ENCODE measurements at regions not wholly inside any gene's neighbourhood (a gene's known extent, or its start where the extent isn't known, plus 50 kb on each side); places are given as distances from the start of the nearest gene placed in this dataset.

DNA sequence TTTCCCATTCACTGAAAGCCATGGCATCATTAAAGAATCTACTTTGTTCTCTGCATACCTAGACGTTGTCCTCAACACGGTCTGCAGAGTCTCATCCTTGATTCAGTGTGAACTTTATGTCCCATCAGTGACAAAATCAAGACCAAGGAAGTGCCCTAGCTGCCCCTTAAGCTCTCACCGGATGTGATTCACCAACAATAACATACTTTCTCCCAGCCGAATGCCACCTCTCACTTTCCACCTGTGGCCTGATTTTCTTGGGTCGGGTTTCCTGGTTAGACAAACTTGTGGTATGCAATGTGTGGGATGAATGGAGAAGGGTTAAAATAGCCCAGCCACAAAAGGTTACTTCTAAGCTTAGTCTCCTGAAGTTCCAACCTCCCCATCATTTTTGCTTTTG lies 145.3 kb upstream of the PAPPA start:
- CTCF ChIA-PET, result no interaction called here
- no peaks in the 10 kb centered on the region for H3K9me3 ChIP-seq
- no peaks in the 10 kb centered on the region for H4K20me1 ChIP-seq (ENCODE audit: insufficient read depth)
- 0 out of 2 replicates have a peak overlapping the region, but pooled peaks have one; percentile 3 for H3K4me2 ChIP-seq
- no peaks in the 10 kb centered on the region for H3K36me3 ChIP-seq (replicated peaks in 1 of 2; ENCODE audit: control insufficient read depth in 1 of 2, insufficient read depth in 2 of 2, low read length in 1 of 2)
- peak; percentile 68; the same call in 1 of the 2 replicates for TF ChIP-seq TEAD4 (IDR thresholded peaks at IDR 0.05; ENCODE audit: borderline replicate concordance, insufficient read depth)
- TF ChIP-seq POLR2AphosphoS5 (IDR thresholded peaks at IDR 0.05; ENCODE audit: low read depth, low read length), result no peak; the same call in 1 of the 2 replicates
- TF ChIP-seq RFX5 (IDR thresholded peaks at IDR 0.05; ENCODE audit: low read length), result no peak
- TF ChIP-seq, protein P1, sequence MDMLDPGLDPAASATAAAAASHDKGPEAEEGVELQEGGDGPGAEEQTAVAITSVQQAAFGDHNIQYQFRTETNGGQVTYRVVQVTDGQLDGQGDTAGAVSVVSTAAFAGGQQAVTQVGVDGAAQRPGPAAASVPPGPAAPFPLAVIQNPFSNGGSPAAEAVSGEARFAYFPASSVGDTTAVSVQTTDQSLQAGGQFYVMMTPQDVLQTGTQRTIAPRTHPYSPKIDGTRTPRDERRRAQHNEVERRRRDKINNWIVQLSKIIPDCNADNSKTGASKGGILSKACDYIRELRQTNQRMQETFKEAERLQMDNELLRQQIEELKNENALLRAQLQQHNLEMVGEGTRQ (IDR thresholded peaks at IDR 0.05; ENCODE audit: borderline replicate concordance, low read depth, low read length), result no peak
- TF ChIP-seq MEF2A (IDR thresholded peaks at IDR 0.05; ENCODE audit: borderline replicate concordance, low read depth), result peak; percentile 46; the same call in 1 of the 2 replicates
- TF ChIP-seq, protein P2, sequence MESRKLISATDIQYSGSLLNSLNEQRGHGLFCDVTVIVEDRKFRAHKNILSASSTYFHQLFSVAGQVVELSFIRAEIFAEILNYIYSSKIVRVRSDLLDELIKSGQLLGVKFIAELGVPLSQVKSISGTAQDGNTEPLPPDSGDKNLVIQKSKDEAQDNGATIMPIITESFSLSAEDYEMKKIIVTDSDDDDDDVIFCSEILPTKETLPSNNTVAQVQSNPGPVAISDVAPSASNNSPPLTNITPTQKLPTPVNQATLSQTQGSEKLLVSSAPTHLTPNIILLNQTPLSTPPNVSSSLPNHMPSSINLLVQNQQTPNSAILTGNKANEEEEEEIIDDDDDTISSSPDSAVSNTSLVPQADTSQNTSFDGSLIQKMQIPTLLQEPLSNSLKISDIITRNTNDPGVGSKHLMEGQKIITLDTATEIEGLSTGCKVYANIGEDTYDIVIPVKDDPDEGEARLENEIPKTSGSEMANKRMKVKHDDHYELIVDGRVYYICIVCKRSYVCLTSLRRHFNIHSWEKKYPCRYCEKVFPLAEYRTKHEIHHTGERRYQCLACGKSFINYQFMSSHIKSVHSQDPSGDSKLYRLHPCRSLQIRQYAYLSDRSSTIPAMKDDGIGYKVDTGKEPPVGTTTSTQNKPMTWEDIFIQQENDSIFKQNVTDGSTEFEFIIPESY (IDR thresholded peaks at IDR 0.05; ENCODE audit: borderline replicate concordance, low read depth), result peak; percentile 22; the same call in 1 of the 2 replicates
- TF ChIP-seq FOXM1 (IDR thresholded peaks at IDR 0.05; ENCODE audit: low read depth), result 0 out of 2 replicates have a peak, but pooled peaks have one; percentile 41
- TF ChIP-seq TCF12 (IDR thresholded peaks at IDR 0.05), result peak; percentile 94
- TF ChIP-seq, protein P3, sequence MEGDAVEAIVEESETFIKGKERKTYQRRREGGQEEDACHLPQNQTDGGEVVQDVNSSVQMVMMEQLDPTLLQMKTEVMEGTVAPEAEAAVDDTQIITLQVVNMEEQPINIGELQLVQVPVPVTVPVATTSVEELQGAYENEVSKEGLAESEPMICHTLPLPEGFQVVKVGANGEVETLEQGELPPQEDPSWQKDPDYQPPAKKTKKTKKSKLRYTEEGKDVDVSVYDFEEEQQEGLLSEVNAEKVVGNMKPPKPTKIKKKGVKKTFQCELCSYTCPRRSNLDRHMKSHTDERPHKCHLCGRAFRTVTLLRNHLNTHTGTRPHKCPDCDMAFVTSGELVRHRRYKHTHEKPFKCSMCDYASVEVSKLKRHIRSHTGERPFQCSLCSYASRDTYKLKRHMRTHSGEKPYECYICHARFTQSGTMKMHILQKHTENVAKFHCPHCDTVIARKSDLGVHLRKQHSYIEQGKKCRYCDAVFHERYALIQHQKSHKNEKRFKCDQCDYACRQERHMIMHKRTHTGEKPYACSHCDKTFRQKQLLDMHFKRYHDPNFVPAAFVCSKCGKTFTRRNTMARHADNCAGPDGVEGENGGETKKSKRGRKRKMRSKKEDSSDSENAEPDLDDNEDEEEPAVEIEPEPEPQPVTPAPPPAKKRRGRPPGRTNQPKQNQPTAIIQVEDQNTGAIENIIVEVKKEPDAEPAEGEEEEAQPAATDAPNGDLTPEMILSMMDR (IDR thresholded peaks at IDR 0.05), result no peak
- 0 out of 2 replicates have a peak, but pooled peaks have one; percentile 19 for TF ChIP-seq GABPA (IDR thresholded peaks at IDR 0.05; ENCODE audit: low read depth)
- TF ChIP-seq EP300 (IDR thresholded peaks at IDR 0.05; ENCODE audit: borderline replicate concordance in 1 of 2, low read depth in 1 of 2, low read length in 1 of 2), result peak in 1 of 2 experiments; percentile 85; a peak in 2 of 4 replicates
- TF ChIP-seq NFIC (IDR thresholded peaks at IDR 0.05; ENCODE audit: borderline replicate concordance), result peak; percentile 40; the same call in 1 of the 2 replicates
- peak; percentile 55; the same call in 1 of the 2 replicates for TF ChIP-seq JUND (IDR thresholded peaks at IDR 0.05)
- no peak for TF ChIP-seq GATA2 (CRISPR knock-in tag; IDR thresholded peaks at IDR 0.05)
- no peak for TF ChIP-seq FOXJ3 (CRISPR knock-in tag; IDR thresholded peaks at IDR 0.05)
- TF ChIP-seq, protein P4, sequence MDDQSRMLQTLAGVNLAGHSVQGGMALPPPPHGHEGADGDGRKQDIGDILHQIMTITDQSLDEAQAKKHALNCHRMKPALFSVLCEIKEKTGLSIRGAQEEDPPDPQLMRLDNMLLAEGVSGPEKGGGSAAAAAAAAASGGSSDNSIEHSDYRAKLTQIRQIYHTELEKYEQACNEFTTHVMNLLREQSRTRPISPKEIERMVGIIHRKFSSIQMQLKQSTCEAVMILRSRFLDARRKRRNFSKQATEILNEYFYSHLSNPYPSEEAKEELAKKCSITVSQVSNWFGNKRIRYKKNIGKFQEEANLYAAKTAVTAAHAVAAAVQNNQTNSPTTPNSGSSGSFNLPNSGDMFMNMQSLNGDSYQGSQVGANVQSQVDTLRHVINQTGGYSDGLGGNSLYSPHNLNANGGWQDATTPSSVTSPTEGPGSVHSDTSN (IDR thresholded peaks at IDR 0.05), result peak; percentile 84
- no peak for TF ChIP-seq CHD2 (IDR thresholded peaks at IDR 0.05; ENCODE audit: low read length, partially characterized antibody)
- TF ChIP-seq ELF1 (IDR thresholded peaks at IDR 0.05), result peak; percentile 50; the same call in 1 of the 2 replicates
- peak; percentile 54; the same call in 1 of the 2 replicates for TF ChIP-seq FOSL2 (IDR thresholded peaks at IDR 0.05; ENCODE audit: borderline replicate concordance, low read depth)
- peak; percentile 81 for TF ChIP-seq RXRA (IDR thresholded peaks at IDR 0.05; ENCODE audit: borderline replicate concordance, low read depth)
- WGBS (ENCODE audit: low lambda C conversion rate), result 25% methylated on average over 5 of the region's 5 CpGs
- H3K4me1 ChIP-seq (ENCODE audit: control insufficient read depth in 1 of 2, insufficient read depth in 2 of 2, low read depth in 1 of 2, low read length in 1 of 2), result peaks cover 2 to 18% of the 10 kb centered on the region in 2 experiments; a peak in 3 of 4 replicates
- H2AFZ ChIP-seq (ENCODE audit: low read depth), result no peak overlapping the region
- peaks cover 14% of the 10 kb centered on the region for H3F3A ChIP-seq (replicated peaks; ENCODE audit: insufficient read depth)
- H3K27ac ChIP-seq (ENCODE audit: low read depth in 2 of 2, low read length in 1 of 2), result peak overlapping the region; percentile 8 to 14; a peak in 2 of 4 replicates
- DNase-seq, result no peak
- H3K27me3 ChIP-seq (ENCODE audit: insufficient read depth), result no peaks in the 10 kb centered on the region
- no peak overlapping the region for H3K9ac ChIP-seq
- no peaks in the 10 kb centered on the region for H3K79me2 ChIP-seq (ENCODE audit: insufficient read depth)
- H3K9me2 ChIP-seq, result no peaks in the 10 kb centered on the region
- POLR2A ChIA-PET, result no interaction called here
- no peak overlapping the region for H3K4me3 ChIP-seq (ENCODE audit: low read depth in 2 of 2, low read length in 1 of 2)

Measured in SK-N-SH (cell line).